Astrocyte of the cerebellum (primary cell): ENCODE measurements at regions not wholly inside any gene's neighbourhood (a gene's known extent, or its start where the extent isn't known, plus 50 kb on each side); places are given as distances from the start of the nearest gene placed in this dataset.

Source experiments
- DNase-seq: peaks from one replicate; pipeline ENCODE4 v3.0.0-alpha.2; 2011; ENCODE audit warnings: low read depth
- H3K4me3 ChIP-seq: 2 replicates; pipeline ENCODE4 v1.5.1; 2011; ENCODE audit warnings: mild to moderate bottlenecking, low read depth, low read length, moderate library complexity
- CTCF ChIP-seq: IDR thresholded peaks from 2 replicates; pipeline ENCODE4 v1.5.1; 2012; ENCODE audit warnings: low read length, low read depth, moderate library complexity, mild to moderate bottlenecking; ENCODE audit errors: missing control alignments
- in situ Hi-C: cut with HindIII; loops from 2 replicates; pipeline ENCODE4 v1.10.0; 2017; ENCODE audit warnings: low sequenced_read_pairs

DNA sequence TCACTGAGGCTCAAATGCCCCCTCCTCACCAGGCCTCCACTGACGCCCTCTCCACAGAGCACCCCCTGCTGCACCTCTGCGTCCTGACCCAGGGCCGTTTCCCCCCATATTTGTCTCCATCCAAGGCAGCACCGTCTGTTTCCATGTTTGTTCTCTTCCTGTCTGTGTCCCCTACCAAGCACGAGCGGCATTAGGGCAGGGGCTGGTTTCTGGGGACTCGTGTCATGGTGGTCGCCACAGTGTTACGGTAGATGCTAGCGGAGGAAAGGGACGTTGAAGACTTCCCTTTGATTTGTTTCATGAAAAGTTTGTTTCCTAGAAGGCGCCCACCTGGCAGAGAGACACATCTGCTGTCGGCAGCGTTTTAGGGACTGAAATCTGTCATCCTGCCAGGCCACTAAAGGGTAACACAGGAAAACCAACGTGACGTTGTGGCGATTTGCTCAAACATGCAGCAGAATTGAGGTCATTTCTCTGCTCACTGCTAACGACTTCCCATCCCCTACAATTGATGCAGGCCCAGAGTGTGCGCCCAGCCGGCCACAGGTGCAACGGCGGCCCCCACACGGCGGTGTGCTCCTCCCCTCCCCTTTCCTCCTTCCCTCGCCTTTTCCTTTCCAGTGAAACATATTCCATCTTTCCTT, 79.3 kb upstream of the IRX4 start:
- no peak for DNase-seq
- no peak for TF ChIP-seq CTCF
- H3K4me3 ChIP-seq = no peak overlapping the region
- in situ Hi-C loops = no loop called here

GRCh38 chr5:1961304-1961946, 78.7 kb upstream of the IRX4 start:
- TF ChIP-seq CTCF = no peak
- H3K4me3 ChIP-seq = no peak overlapping the region
- DNase-seq = no peak
- in situ Hi-C loops = no loop called here

- no peak for DNase-seq
- in situ Hi-C loops = no loop called here
- TF ChIP-seq CTCF = no peak
- H3K4me3 ChIP-seq = no peak overlapping the region
Measured at GRCh38 chr5:1960595-1961303, 78.0 kb upstream of the IRX4 start.

DNA sequence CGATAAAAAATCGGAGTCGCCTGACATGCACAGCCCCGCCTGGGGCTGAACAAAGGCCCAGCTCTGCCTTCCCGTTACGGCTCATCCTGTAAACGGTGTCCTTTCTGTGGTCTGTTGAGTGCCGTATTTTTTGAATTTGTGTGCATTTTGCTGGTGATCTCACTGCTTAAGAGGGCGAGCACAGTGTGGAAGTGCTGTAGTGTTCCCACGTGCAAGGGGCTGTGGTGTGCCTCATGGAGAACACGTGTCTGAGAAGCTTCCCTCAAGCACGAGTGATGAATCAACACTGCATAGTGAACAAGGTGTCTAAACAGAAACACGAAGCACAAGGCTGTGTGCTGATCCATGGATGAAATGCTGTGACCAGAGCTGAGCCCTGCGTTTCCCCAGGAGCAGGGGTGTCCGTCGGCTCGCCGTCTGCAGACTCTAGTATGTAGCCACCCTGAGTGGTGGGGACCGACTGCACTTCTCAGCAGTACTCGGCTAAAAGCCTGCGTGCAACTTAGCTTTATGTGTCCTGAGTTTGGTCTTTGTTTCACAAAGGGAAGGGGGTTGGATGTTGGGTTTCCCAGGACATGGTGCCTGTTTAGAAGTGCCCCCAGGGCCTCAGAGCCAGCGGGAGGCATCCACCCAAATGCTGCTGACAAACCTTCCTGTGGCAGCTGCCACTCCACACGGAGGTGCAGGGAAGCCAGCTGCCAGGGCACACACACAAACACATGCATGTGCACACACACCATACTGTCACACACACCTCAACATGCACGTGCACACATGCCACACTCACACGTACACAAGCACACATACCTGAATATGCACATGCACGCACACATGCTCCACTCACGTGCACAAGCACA, 77.2 kb upstream of the IRX4 start:
- in situ Hi-C loops = no loop called here
- H3K4me3 ChIP-seq = no peak overlapping the region
- no peak for TF ChIP-seq CTCF
- no peak for DNase-seq

DNA sequence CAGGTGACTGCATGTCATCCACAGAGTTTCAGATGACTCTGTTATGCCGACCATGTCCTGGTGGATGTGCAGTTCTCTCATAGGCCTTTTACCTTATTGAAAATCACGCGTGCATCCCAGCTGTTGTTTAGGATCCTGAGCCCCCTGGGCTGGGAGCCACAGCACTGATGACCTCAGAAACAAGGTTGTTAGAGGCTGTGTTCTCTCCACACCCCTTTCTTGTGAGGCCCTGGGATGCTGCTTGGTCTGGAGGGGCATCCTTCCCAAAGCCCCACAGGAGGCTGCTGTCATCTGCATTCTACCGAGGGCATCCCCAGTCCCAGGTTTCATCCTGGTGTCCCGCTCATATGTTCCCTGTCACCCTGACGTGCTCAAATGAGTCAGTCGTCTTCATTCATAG, 76.5 kb upstream of the IRX4 start:
- in situ Hi-C loops = no loop called here
- TF ChIP-seq CTCF = no peak
- no peak for DNase-seq

More for the DNA sequence above, 76.5 kb upstream of the IRX4 start:
- no peak overlapping the region for H3K4me3 ChIP-seq
